ENCODE measurements at regions not wholly inside any gene's neighbourhood (a gene's known extent, or its start where the extent isn't known, plus 50 kb on each side); places are given as distances from the start of the nearest gene placed in this dataset.

DNA sequence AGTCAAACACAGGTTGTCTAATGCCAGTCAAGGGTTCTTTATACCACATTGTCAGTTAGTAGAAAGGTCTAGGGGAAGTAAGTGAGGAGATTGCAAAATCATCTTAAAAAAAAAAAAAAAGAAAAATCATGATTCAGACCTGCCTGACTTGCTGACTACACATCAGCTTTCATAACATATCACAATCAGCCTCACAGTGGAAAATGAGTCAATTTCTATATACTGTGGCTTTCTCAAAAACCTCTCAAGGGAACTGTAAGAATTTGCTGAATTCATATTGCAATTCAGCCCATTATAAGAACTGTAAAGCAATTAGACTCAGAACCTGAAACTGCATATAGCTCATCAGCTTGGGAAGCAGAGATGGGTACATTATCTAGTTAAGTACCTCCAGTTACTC, 75.3 kb upstream of the GPC6 start:
- peak; percentile 33; the same call in 1 of the 2 replicates for TF ChIP-seq JUNB (IDR thresholded peaks at IDR 0.05)
- 0 out of 4 replicates have a peak, but pooled peaks of 1 of the 2 experiments have one; percentile 23 for TF ChIP-seq CEBPB (IDR thresholded peaks at IDR 0.05)
- TF ChIP-seq, protein P1, sequence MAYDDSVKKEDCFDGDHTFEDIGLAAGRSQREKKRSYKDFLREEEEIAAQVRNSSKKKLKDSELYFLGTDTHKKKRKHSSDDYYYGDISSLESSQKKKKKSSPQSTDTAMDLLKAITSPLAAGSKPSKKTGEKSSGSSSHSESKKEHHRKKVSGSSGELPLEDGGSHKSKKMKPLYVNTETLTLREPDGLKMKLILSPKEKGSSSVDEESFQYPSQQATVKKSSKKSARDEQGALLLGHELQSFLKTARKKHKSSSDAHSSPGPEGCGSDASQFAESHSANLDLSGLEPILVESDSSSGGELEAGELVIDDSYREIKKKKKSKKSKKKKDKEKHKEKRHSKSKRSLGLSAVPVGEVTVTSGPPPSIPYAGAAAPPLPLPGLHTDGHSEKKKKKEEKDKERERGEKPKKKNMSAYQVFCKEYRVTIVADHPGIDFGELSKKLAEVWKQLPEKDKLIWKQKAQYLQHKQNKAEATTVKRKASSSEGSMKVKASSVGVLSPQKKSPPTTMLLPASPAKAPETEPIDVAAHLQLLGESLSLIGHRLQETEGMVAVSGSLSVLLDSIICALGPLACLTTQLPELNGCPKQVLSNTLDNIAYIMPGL (CRISPR knock-in tag; IDR thresholded peaks at IDR 0.05; ENCODE audit: borderline replicate concordance) = no peak
- TF ChIP-seq HOXB5 (CRISPR knock-in tag; IDR thresholded peaks at IDR 0.05) = no peak
- no peak for TF ChIP-seq FOSL2 (IDR thresholded peaks at IDR 0.05)
- peak; percentile 24; the same call in 1 of the 2 replicates for TF ChIP-seq FOSL2 (CRISPR knock-in tag; IDR thresholded peaks at IDR 0.05)
- ATAC-seq (peak; percentile 34 to 47; a peak in 3 of 6 replicates), FAIRE-seq (no peak), DNase-seq (ENCODE audit: low read depth in 1 of 2, low spot score in 1 of 2) (no peak)
- CTCF ChIA-PET = no interaction called here
- H3K4me2 ChIP-seq = no peak overlapping the region
- no peak overlapping the region for H3K4me3 ChIP-seq
- H3K27ac ChIP-seq = no peak overlapping the region
- POLR2A ChIA-PET = no interaction called here
- H3K4me1 ChIP-seq = no peaks in the 10 kb centered on the region
- no peaks in the 10 kb centered on the region for H3K9me3 ChIP-seq

DNA sequence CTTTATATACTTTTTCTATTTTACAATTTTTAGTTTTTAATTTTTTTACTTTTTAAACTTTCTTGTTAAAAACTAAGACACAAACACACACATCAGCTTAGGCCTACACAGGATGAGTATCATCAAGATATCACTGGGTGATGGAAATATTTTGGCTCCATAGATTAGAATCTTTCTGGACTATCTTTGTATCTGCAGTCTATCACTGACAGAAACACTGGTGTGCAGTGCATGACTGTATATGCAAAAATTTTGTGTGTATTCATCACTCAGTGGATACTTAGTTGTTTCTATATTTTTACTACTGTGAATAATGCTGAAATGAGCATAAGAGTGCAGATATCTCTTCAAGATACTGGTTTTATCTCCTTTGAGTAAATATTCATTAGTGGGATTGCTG, 68.0 kb upstream of the GPC6 start:
- ChIA-PET POLR2A (no interaction called here), CTCF (no interaction called here)
- Histone ChIP-seq H3K4me3 (no peak overlapping the region), H3K27ac (no peak overlapping the region), H3K9me3 (no peaks in the 10 kb centered on the region), H3K4me2 (no peak overlapping the region), H3K4me1 (no peaks in the 10 kb centered on the region)
- DNase-seq (ENCODE audit: low read depth in 1 of 2, low spot score in 1 of 2) (no peak), ATAC-seq (no peak), FAIRE-seq (no peak)
- TF ChIP-seq HOXB5 (CRISPR knock-in tag; IDR thresholded peaks at IDR 0.05) (no peak), FOSL2 (IDR thresholded peaks at IDR 0.05) (no peak), FOSL2 (CRISPR knock-in tag; IDR thresholded peaks at IDR 0.05) (no peak), SREBF2 (IDR thresholded peaks at IDR 0.05) (no peak), TP53 (CRISPR knock-in tag; IDR thresholded peaks at IDR 0.05) (no peak), POLR2AphosphoS2 (conservative IDR thresholded peaks at IDR 0.05; ENCODE audit: low read length) (no peak)
- TF ChIP-seq, protein P2, sequence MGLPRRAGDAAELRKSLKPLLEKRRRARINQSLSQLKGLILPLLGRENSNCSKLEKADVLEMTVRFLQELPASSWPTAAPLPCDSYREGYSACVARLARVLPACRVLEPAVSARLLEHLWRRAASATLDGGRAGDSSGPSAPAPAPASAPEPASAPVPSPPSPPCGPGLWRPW (IDR thresholded peaks at IDR 0.05) = no peak
- TF ChIP-seq, protein P3, sequence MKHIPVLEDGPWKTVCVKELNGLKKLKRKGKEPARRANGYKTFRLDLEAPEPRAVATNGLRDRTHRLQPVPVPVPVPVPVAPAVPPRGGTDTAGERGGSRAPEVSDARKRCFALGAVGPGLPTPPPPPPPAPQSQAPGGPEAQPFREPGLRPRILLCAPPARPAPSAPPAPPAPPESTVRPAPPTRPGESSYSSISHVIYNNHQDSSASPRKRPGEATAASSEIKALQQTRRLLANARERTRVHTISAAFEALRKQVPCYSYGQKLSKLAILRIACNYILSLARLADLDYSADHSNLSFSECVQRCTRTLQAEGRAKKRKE (CRISPR knock-in tag; IDR thresholded peaks at IDR 0.05; ENCODE audit: low read depth) = no peak

DNA sequence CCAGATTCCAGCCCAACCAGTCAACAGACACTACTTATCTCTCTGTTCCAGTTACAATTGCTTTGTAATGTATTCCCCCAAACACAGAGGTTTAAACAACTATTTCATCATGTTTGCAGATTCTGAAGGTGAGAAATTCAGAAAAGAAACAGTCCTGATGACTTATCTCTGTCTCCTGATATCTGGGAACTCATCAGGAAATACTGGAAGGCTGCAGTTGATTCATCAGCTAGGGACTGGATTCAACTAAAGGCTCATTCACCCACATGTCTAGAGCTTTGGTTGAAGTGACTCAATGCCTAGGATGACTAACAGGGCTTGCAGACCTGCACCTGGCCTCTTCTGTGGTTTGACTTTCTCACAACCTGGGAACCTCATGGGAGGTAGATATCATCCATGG, 56.6 kb upstream of the GPC6 start:
- peak overlapping the region; percentile 12; the same call in 1 of the 3 replicates for H3K4me2 ChIP-seq
- DNase-seq (ENCODE audit: low read depth in 1 of 2, low spot score in 1 of 2) = peak in 1 of 2 experiments; percentile 40
- ChIA-PET POLR2A (no interaction called here), CTCF (no interaction called here)
- no peak for FAIRE-seq
- peak; percentile 61 to 64 for ATAC-seq
- no peak for TF ChIP-seq BHLHE40 (IDR thresholded peaks at IDR 0.05; ENCODE audit: low read depth, low read length)
- TF ChIP-seq JUNB (IDR thresholded peaks at IDR 0.05) = peak; percentile 42; the same call in 1 of the 2 replicates
- TF ChIP-seq FOSL2 (IDR thresholded peaks at IDR 0.05) = peak; percentile 45; the same call in 1 of the 2 replicates
- TF ChIP-seq FOSL2 (CRISPR knock-in tag; IDR thresholded peaks at IDR 0.05) = no peak
- no peak for TF ChIP-seq EP300 (IDR thresholded peaks at IDR 0.05)
- no peak for TF ChIP-seq CBX2 (IDR thresholded peaks at IDR 0.05; ENCODE audit: borderline replicate concordance, low read depth)
- no peak overlapping the region; a peak in 1 of 6 replicates for H3K27ac ChIP-seq
- no peaks in the 10 kb centered on the region for H3K9me3 ChIP-seq
- no peaks in the 10 kb centered on the region for H3K4me1 ChIP-seq
- H3K4me3 ChIP-seq = no peak overlapping the region

DNA sequence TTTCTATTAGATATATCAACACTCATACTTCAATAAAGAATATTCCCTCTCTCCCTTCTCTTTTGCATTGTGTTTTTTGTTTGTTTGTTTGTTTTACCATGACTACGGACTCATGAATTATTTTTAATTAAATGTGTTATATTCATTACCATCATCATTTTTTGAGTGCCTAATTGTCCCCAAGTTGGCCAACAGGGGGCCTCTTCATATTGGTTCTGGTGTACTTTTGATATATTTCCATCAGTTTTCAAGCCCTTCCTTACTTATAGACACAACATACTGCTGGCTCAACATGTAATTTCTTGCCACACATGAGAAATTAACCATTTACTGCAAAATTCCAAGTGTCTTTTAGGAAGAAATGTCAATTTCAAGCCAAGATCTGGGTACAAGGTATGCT, 54.5 kb upstream of the GPC6 start:
- CTCF ChIA-PET = no interaction called here
- no peak for ATAC-seq
- no peak for FAIRE-seq

More for the DNA sequence above, 54.5 kb upstream of the GPC6 start:
- H3K27ac ChIP-seq = no peak overlapping the region
- H3K4me3 ChIP-seq = no peak overlapping the region
- no peak for DNase-seq (ENCODE audit: low read depth in 1 of 2, low spot score in 1 of 2)
- WGBS (ENCODE audit: missing lambda C conversion rate) = 29% methylated on average over 1 of the region's 1 CpG
- H3K4me1 ChIP-seq = no peaks in the 10 kb centered on the region
- H3K9me3 ChIP-seq = no peaks in the 10 kb centered on the region
- TF ChIP-seq RAD21 (conservative IDR thresholded peaks at IDR 0.05 in 1 of 2, IDR thresholded peaks at IDR 0.05 in 1 of 2) (no peak), ZC3H11A (IDR thresholded peaks at IDR 0.05) (no peak), KDM1A (IDR thresholded peaks at IDR 0.05; ENCODE audit: low read depth) (no peak), FOSB (CRISPR knock-in tag; IDR thresholded peaks at IDR 0.05) (no peak), RFX5 (IDR thresholded peaks at IDR 0.05) (no peak), FOXS1 (CRISPR knock-in tag; IDR thresholded peaks at IDR 0.05) (no peak), NFE2L2 (conservative IDR thresholded peaks at IDR 0.05; ENCODE audit: low read length) (no peak), CHD2 (IDR thresholded peaks at IDR 0.05; ENCODE audit: low read length, partially characterized antibody) (no peak), PHF8 (IDR thresholded peaks at IDR 0.05; ENCODE audit: borderline replicate concordance, low read depth) (no peak), ZFP36 (IDR thresholded peaks at IDR 0.05; ENCODE audit: borderline replicate concordance, partially characterized antibody) (no peak), SREBF2 (IDR thresholded peaks at IDR 0.05) (no peak), CHD4 (IDR thresholded peaks at IDR 0.05; ENCODE audit: borderline replicate concordance) (no peak), HOXB5 (CRISPR knock-in tag; IDR thresholded peaks at IDR 0.05) (no peak), JUNB (IDR thresholded peaks at IDR 0.05) (no peak), MYC (IDR thresholded peaks at IDR 0.05; ENCODE audit: borderline replicate concordance, low read length) (no peak), TFCP2L1 (CRISPR knock-in tag; IDR thresholded peaks at IDR 0.05) (no peak), MAZ (IDR thresholded peaks at IDR 0.05; ENCODE audit: borderline replicate concordance, low read depth, low read length) (no peak)
- TF ChIP-seq, protein P1 (CRISPR knock-in tag; IDR thresholded peaks at IDR 0.05; ENCODE audit: borderline replicate concordance) = no peak
- no peak overlapping the region for H3K4me2 ChIP-seq
- POLR2A ChIA-PET = no interaction called here

All from A549 (cell line).